ENCODE measurements at regions not wholly inside any gene's neighbourhood (a gene's known extent, or its start where the extent isn't known, plus 50 kb on each side); places are given as distances from the start of the nearest gene placed in this dataset.

- Histone ChIP-seq H3K4me3 (ENCODE audit: low read depth, low read length, poor library complexity, severe bottlenecking) (no peak overlapping the region), H3K27me3 (replicated peaks; ENCODE audit: insufficient read depth, low read depth, low read length, poor library complexity) (no peaks in the 10 kb centered on the region), H3K36me3 (ENCODE audit: insufficient read depth, low read length, poor library complexity, severe bottlenecking) (no peaks in the 10 kb centered on the region), H3K9me3 (ENCODE audit: low read depth, low read length, poor library complexity, severe bottlenecking) (peaks cover 27% of the 10 kb centered on the region), H3K4me1 (ENCODE audit: insufficient read depth, low read length, poor library complexity, severe bottlenecking) (no peaks in the 10 kb centered on the region), H3K27ac (ENCODE audit: low read depth, low read length, poor library complexity, severe bottlenecking) (no peak overlapping the region)
- TF ChIP-seq, protein P1, sequence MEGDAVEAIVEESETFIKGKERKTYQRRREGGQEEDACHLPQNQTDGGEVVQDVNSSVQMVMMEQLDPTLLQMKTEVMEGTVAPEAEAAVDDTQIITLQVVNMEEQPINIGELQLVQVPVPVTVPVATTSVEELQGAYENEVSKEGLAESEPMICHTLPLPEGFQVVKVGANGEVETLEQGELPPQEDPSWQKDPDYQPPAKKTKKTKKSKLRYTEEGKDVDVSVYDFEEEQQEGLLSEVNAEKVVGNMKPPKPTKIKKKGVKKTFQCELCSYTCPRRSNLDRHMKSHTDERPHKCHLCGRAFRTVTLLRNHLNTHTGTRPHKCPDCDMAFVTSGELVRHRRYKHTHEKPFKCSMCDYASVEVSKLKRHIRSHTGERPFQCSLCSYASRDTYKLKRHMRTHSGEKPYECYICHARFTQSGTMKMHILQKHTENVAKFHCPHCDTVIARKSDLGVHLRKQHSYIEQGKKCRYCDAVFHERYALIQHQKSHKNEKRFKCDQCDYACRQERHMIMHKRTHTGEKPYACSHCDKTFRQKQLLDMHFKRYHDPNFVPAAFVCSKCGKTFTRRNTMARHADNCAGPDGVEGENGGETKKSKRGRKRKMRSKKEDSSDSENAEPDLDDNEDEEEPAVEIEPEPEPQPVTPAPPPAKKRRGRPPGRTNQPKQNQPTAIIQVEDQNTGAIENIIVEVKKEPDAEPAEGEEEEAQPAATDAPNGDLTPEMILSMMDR (conservative IDR thresholded peaks at IDR 0.05; ENCODE audit: low read depth, low read length), result no peak
- no peak for TF ChIP-seq EZH2 (IDR thresholded peaks at IDR 0.05; ENCODE audit: borderline replicate concordance, low read depth, low read length, poor library complexity, severe bottlenecking)
- intact Hi-C loops (cut with micrococcal nuclease; ENCODE audit: unreplicated experiment), result no loop called here
- POLR2A ChIA-PET (ENCODE audit: low non-redundant PET), result no interaction called here
- CTCF ChIA-PET, result no interaction called here
- BruUV-seq (replicated peaks), result no TSS peak
- no peak for DNase-seq (ENCODE audit: low spot score)
These were observed 192.3 kb downstream of the HS3ST3A1 start for GRCh38 chr17:13409455-13409854.

- DNase-seq (ENCODE audit: low spot score), result no peak
- CTCF ChIA-PET, result no interaction called here
- POLR2A ChIA-PET (ENCODE audit: low non-redundant PET), result no interaction called here
- H3K27ac ChIP-seq (ENCODE audit: low read depth, low read length, poor library complexity, severe bottlenecking), result no peak overlapping the region
- no peak for TF ChIP-seq EZH2 (IDR thresholded peaks at IDR 0.05; ENCODE audit: borderline replicate concordance, low read depth, low read length, poor library complexity, severe bottlenecking)
- TF ChIP-seq, protein P1 (conservative IDR thresholded peaks at IDR 0.05; ENCODE audit: low read depth, low read length), result no peak
- peaks cover 27% of the 10 kb centered on the region for H3K9me3 ChIP-seq (ENCODE audit: low read depth, low read length, poor library complexity, severe bottlenecking)
- no TSS peak for BruUV-seq (replicated peaks)
- H3K36me3 ChIP-seq (ENCODE audit: insufficient read depth, low read length, poor library complexity, severe bottlenecking), result no peaks in the 10 kb centered on the region
- no peak overlapping the region for H3K4me3 ChIP-seq (ENCODE audit: low read depth, low read length, poor library complexity, severe bottlenecking)
- no peaks in the 10 kb centered on the region for H3K27me3 ChIP-seq (replicated peaks; ENCODE audit: insufficient read depth, low read depth, low read length, poor library complexity)
- intact Hi-C loops (cut with micrococcal nuclease; ENCODE audit: unreplicated experiment), result no loop called here
- no peaks in the 10 kb centered on the region for H3K4me1 ChIP-seq (ENCODE audit: insufficient read depth, low read length, poor library complexity, severe bottlenecking)
These were observed 194.3 kb downstream of the HS3ST3A1 start for GRCh38 chr17:13407381-13407780.

- no peak for TF ChIP-seq EZH2 (IDR thresholded peaks at IDR 0.05; ENCODE audit: borderline replicate concordance, low read depth, low read length, poor library complexity, severe bottlenecking)
- TF ChIP-seq, protein P1 (conservative IDR thresholded peaks at IDR 0.05; ENCODE audit: low read depth, low read length), result no peak
- Histone ChIP-seq H3K4me3 (ENCODE audit: low read depth, low read length, poor library complexity, severe bottlenecking) (no peak overlapping the region), H3K27ac (ENCODE audit: low read depth, low read length, poor library complexity, severe bottlenecking) (no peak overlapping the region), H3K4me1 (ENCODE audit: insufficient read depth, low read length, poor library complexity, severe bottlenecking) (no peaks in the 10 kb centered on the region), H3K36me3 (ENCODE audit: insufficient read depth, low read length, poor library complexity, severe bottlenecking) (no peaks in the 10 kb centered on the region), H3K9me3 (ENCODE audit: low read depth, low read length, poor library complexity, severe bottlenecking) (peaks cover 23% of the 10 kb centered on the region), H3K27me3 (replicated peaks; ENCODE audit: insufficient read depth, low read depth, low read length, poor library complexity) (no peaks in the 10 kb centered on the region)
- CTCF ChIA-PET, result no interaction called here
- BruUV-seq (replicated peaks), result no TSS peak
- intact Hi-C loops (cut with micrococcal nuclease; ENCODE audit: unreplicated experiment), result no loop called here
- POLR2A ChIA-PET (ENCODE audit: low non-redundant PET), result no interaction called here
- no peak for DNase-seq (ENCODE audit: low spot score)
These were observed 195.9 kb downstream of the HS3ST3A1 start for GRCh38 chr17:13405807-13406206.

All from A673 (cell line).